HCT116 (cell line): ENCODE measurements at regions not wholly inside any gene's neighbourhood (a gene's known extent, or its start where the extent isn't known, plus 50 kb on each side); places are given as distances from the start of the nearest gene placed in this dataset.

Experiments
- ATAC-seq: fragments of 200-7000 bp; cut with Tn5 transposase; 2 replicates; pipeline ENCODE4 v1.9.1; 2020; ENCODE audit warnings: mild to moderate bottlenecking, moderate library complexity
- BruUV-seq: library from RNA; stranded (reverse); fragments of 400-500 nt; replicated peaks from 2 replicates; lab custom pipeline; 2021; lab: Mats Ljungman, UMichigan
- CTCF ChIA-PET: fragments of 300-600 bp; sonication (Branson Sonifier 250); formaldehyde crosslinking; loops from one replicate; lab custom pipeline; 2021; ENCODE audit warnings: antibody characterized with exemption; lab: Charles Lee
- POLR2A ChIA-PET: fragments of 300-600, 350-600 bp; sonication (Branson Sonifier 250); formaldehyde crosslinking; loops from one replicate; lab custom pipeline; 2021; ENCODE audit warnings: antibody characterized with exemption; lab: Charles Lee
- RAD21 ChIA-PET, 2 experiments: fragments of 300-600 bp; sonication (Branson Sonifier 250); formaldehyde crosslinking; loops; one replicate each; lab custom pipeline; 2023; ENCODE audit warnings: low total read pairs in 2 of 2; ENCODE audit not compliant: uncharacterized antibody in 2 of 2, unreplicated experiment in 2 of 2, low non-redundant PET in 1 of 2; lab: Charles Lee
- DNase-seq: peaks from one replicate; pipeline ENCODE4 v3.0.0-alpha.2; 2010; ENCODE audit warnings: low read depth, low spot score
- H2AFZ ChIP-seq: fragments of 200-600 bp; shearing (Covaris generic), sonication (generic); 2 replicates; pipeline ENCODE4 v1.6.1; 2017; ENCODE audit warnings: low read depth, mixed run types, mixed read lengths, antibody characterized with exemption, low read length; ENCODE audit not compliant: poor library complexity, severe bottlenecking
- H3K27ac ChIP-seq: 2 replicates; pipeline ENCODE4 v1.5.1; 2012; ENCODE audit warnings: low read depth, low read length
- H3K27me3 ChIP-seq: fragments of 200-600 bp; sonication (generic); 2 replicates; pipeline ENCODE4 v1.6.1; 2016; ENCODE audit warnings: mixed run types, low read length, mixed read lengths; ENCODE audit not compliant: insufficient read depth
- H3K36me3 ChIP-seq, 2 experiments: fragments of 200-500 bp in 1 of 2; fragments of 200-600 bp in 1 of 2; sonication (Bioruptor generic) in 1 of 2; sonication (generic) in 1 of 2; 2 replicates each; pipeline versions ENCODE4 v1.5.1 to v1.6.1; 2014 to 2016; ENCODE audit warnings: low read length in 2 of 2, inconsistent platforms in 1 of 2, mixed read lengths in 1 of 2, mixed run types in 1 of 2; ENCODE audit not compliant: insufficient read depth in 2 of 2, control insufficient read depth in 1 of 2
- H3K4me1 ChIP-seq, 2 experiments: fragments of 200-600 bp in 1 of 2; sonication (generic) in 1 of 2; 2 replicates each; pipeline versions ENCODE4 v1.5.1 to v1.6.1; 2012 to 2017; ENCODE audit warnings: low read length in 2 of 2, inconsistent platforms in 1 of 2, mild to moderate bottlenecking in 1 of 2, mixed read lengths in 1 of 2, mixed run types in 1 of 2, moderate library complexity in 1 of 2; ENCODE audit not compliant: insufficient read depth in 2 of 2, control insufficient read depth in 1 of 2
- H3K4me2 ChIP-seq: fragments of 200-600 bp; sonication (generic); 2 replicates; pipeline ENCODE4 v1.6.1; 2017; ENCODE audit warnings: mixed run types, low read length, mixed read lengths
- H3K4me3 ChIP-seq, 2 experiments: fragments of 200-600 bp in 1 of 2; sonication (generic) in 1 of 2; replicated peaks in 1 of 2; 2 replicates each; pipeline ENCODE4 v1.5.1; 2011 to 2016; ENCODE audit warnings: low read length in 2 of 2, control low read depth in 1 of 2, low read depth in 1 of 2, mild to moderate bottlenecking in 1 of 2, mixed read lengths in 1 of 2, mixed run types in 1 of 2
- H3K79me2 ChIP-seq: fragments of 200-600 bp; sonication (generic); 2 replicates; pipeline ENCODE4 v1.6.1; 2017; ENCODE audit warnings: mild to moderate bottlenecking, mixed run types, low read length, moderate library complexity, mixed read lengths; ENCODE audit not compliant: insufficient read depth
- H3K9ac ChIP-seq: fragments of 200-600 bp; sonication (generic); 2 replicates; pipeline ENCODE4 v1.6.1; 2016; ENCODE audit warnings: low read length, mixed read lengths
- H3K9me2 ChIP-seq: fragments of 200-600 bp; sonication (generic), shearing (Covaris generic); 2 replicates; pipeline ENCODE4 v1.6.1; 2017; ENCODE audit warnings: mixed run types, mild to moderate bottlenecking, moderate library complexity; ENCODE audit not compliant: insufficient read depth
- H3K9me3 ChIP-seq, 2 experiments: fragments of 200-500 bp in 1 of 2; fragments of 200-600 bp in 1 of 2; sonication (Bioruptor generic) in 1 of 2; sonication (generic) in 1 of 2; 2 replicates each; pipeline ENCODE4 v1.6.1; 2014 to 2017; ENCODE audit warnings: low read length in 2 of 2, mixed read lengths in 2 of 2, inconsistent platforms in 1 of 2, low read depth in 1 of 2, mild to moderate bottlenecking in 1 of 2, mixed run types in 1 of 2, moderate library complexity in 1 of 2; ENCODE audit not compliant: control insufficient read depth in 1 of 2, insufficient read depth in 1 of 2
- H4K20me1 ChIP-seq: fragments of 200-600 bp; sonication (generic), shearing (Covaris generic); 2 replicates; pipeline ENCODE4 v1.6.1; 2017; ENCODE audit warnings: mixed run types, mild to moderate bottlenecking, moderate library complexity; ENCODE audit not compliant: insufficient read depth
- ATF3 ChIP-seq: IDR thresholded peaks from 2 replicates; pipeline ENCODE4 v1.6.1; 2012
- CBX3 ChIP-seq: IDR thresholded peaks from 2 replicates; pipeline ENCODE4 v1.6.1; 2012; ENCODE audit warnings: low read depth
- CEBPB ChIP-seq: IDR thresholded peaks from 2 replicates; pipeline ENCODE4 v1.6.1; 2012; ENCODE audit warnings: low read depth
- CTCF ChIP-seq, 3 experiments: fragments of 200-600 bp in 1 of 3; sonication (generic) in 1 of 3; IDR thresholded peaks in 2 of 3; conservative IDR thresholded peaks in 1 of 3; 2 replicates each; pipeline ENCODE4 v1.5.1; 2012 to 2017; ENCODE audit warnings: low read depth in 2 of 3, low read length in 2 of 3, antibody characterized with exemption in 1 of 3, borderline replicate concordance in 1 of 3, control low read depth in 1 of 3, mild to moderate bottlenecking in 1 of 3, mixed read lengths in 1 of 3, mixed run types in 1 of 3, moderate library complexity in 1 of 3; ENCODE audit not compliant: insufficient read depth in 1 of 3
- EZH2 ChIP-seq: fragments of 200-600 bp; sonication (generic); IDR thresholded peaks from 2 replicates; pipeline ENCODE4 v1.6.1; 2017; ENCODE audit warnings: antibody characterized with exemption, mixed run types
- EZH2phosphoT487 ChIP-seq: fragments of 200-600 bp; IDR thresholded peaks from 2 replicates; pipeline ENCODE4 v1.6.1; 2018; ENCODE audit warnings: antibody characterized with exemption, borderline replicate concordance
- FOSL1 ChIP-seq: IDR thresholded peaks from 2 replicates; pipeline ENCODE4 v1.6.1; 2012; ENCODE audit warnings: low read depth
- JUND ChIP-seq: IDR thresholded peaks from 2 replicates; pipeline ENCODE4 v1.6.1; 2012
- POLR2A ChIP-seq: IDR thresholded peaks from 2 replicates; pipeline ENCODE4 v1.7.0; 2011; ENCODE audit warnings: borderline replicate concordance; ENCODE audit not compliant: insufficient read depth, insufficient read length; ENCODE audit errors: extremely low read depth
- POLR2AphosphoS5 ChIP-seq: IDR thresholded peaks from 2 replicates; pipeline ENCODE4 v1.6.1; 2011; ENCODE audit warnings: mild to moderate bottlenecking, low read depth, low read length, moderate library complexity
- RAD21 ChIP-seq: IDR thresholded peaks from 2 replicates; pipeline ENCODE4 v1.6.1; 2012; ENCODE audit warnings: low read depth, mild to moderate bottlenecking
- REST ChIP-seq: IDR thresholded peaks from 2 replicates; pipeline ENCODE4 v1.6.1; 2012; ENCODE audit warnings: low read depth
- SIN3A ChIP-seq: IDR thresholded peaks from 2 replicates; pipeline ENCODE4 v1.6.1; 2012; ENCODE audit warnings: low read depth
- SRF ChIP-seq: IDR thresholded peaks from 2 replicates; pipeline ENCODE4 v1.6.1; 2012; ENCODE audit warnings: low read depth
- YY1 ChIP-seq: IDR thresholded peaks from 2 replicates; pipeline ENCODE4 v1.6.1; 2011; ENCODE audit warnings: low read length, low read depth, moderate library complexity, mild to moderate bottlenecking; ENCODE audit not compliant: insufficient replicate concordance; ENCODE audit errors: extremely low read depth
- ZFX ChIP-seq: fragments of 450-650 bp; IDR thresholded peaks from 2 replicates; pipeline ENCODE4 v1.6.1; 2017
- intact Hi-C: fragments of 100-400 bp; cut with micrococcal nuclease; formaldehyde crosslinking; loops from 2 replicates; pipeline ENCODE4 v1.10.0; 2022
- TF ChIP-seq, protein P1 (sequence below): IDR thresholded peaks from 2 replicates; pipeline ENCODE4 v1.6.1; 2011; ENCODE audit warnings: mild to moderate bottlenecking, low read length, moderate library complexity; ENCODE audit not compliant: insufficient replicate concordance; ENCODE audit errors: extremely low read depth
- TF ChIP-seq, protein P2 (sequence below): IDR thresholded peaks from 2 replicates; pipeline ENCODE4 v1.6.1; 2012

- Histone ChIP-seq H3K4me2 (no peak overlapping the region), H3K4me3 (no peak overlapping the region), H2AFZ (no peak overlapping the region), H3K9me3 (peaks cover 12 to 14% of the 10 kb centered on the region in 2 experiments; a peak in 3 of 4 replicates), H4K20me1 (no peaks in the 10 kb centered on the region), H3K9me2 (no peaks in the 10 kb centered on the region), H3K9ac (no peak overlapping the region), H3K79me2 (no peaks in the 10 kb centered on the region), H3K27ac (no peak overlapping the region), H3K27me3 (no peaks in the 10 kb centered on the region), H3K36me3 (no peaks in the 10 kb centered on the region), H3K4me1 (no peaks in the 10 kb centered on the region)
- CTCF ChIA-PET = no interaction called here
- no peak for DNase-seq
- RAD21 ChIA-PET = no interaction called here
- intact Hi-C loops = no loop called here
- TF ChIP-seq ATF3 (no peak), EZH2phosphoT487 (no peak), SIN3A (no peak), CBX3 (no peak), RAD21 (no peak), EZH2 (no peak), CTCF (IDR thresholded peaks at IDR 0.05 in 2 of 3, conservative IDR thresholded peaks at IDR 0.05 in 1 of 3; ENCODE audit: borderline replicate concordance in 1 of 3, insufficient read depth in 1 of 3, low read depth in 2 of 3, low read length in 2 of 3) (no peak), POLR2AphosphoS5 (no peak), YY1 (no peak), JUND (no peak), POLR2A (no peak), SRF (no peak), FOSL1 (no peak), CEBPB (no peak), REST (no peak), ZFX (no peak)
- TF ChIP-seq, protein P1, sequence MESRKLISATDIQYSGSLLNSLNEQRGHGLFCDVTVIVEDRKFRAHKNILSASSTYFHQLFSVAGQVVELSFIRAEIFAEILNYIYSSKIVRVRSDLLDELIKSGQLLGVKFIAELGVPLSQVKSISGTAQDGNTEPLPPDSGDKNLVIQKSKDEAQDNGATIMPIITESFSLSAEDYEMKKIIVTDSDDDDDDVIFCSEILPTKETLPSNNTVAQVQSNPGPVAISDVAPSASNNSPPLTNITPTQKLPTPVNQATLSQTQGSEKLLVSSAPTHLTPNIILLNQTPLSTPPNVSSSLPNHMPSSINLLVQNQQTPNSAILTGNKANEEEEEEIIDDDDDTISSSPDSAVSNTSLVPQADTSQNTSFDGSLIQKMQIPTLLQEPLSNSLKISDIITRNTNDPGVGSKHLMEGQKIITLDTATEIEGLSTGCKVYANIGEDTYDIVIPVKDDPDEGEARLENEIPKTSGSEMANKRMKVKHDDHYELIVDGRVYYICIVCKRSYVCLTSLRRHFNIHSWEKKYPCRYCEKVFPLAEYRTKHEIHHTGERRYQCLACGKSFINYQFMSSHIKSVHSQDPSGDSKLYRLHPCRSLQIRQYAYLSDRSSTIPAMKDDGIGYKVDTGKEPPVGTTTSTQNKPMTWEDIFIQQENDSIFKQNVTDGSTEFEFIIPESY = no peak
- TF ChIP-seq, protein P2, sequence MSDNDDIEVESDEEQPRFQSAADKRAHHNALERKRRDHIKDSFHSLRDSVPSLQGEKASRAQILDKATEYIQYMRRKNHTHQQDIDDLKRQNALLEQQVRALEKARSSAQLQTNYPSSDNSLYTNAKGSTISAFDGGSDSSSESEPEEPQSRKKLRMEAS = no peak
- POLR2A ChIA-PET = no interaction called here
- no TSS peak for BruUV-seq
- ATAC-seq = no peak
These were observed 598.4 kb upstream of the ZNF717 start for GRCh38 chr3:76383781-76384180.
